ENCODE measurements at regions not wholly inside any gene's neighbourhood (a gene's known extent, or its start where the extent isn't known, plus 50 kb on each side); places are given as distances from the start of the nearest gene placed in this dataset.

GRCh38 chr2:82395531-82395930, 2063.5 kb downstream of the SUCLG1 start:
- TF ChIP-seq CTCF (IDR thresholded peaks at IDR 0.05): no peak
- no peak for TF ChIP-seq TCF7L2 (IDR thresholded peaks at IDR 0.05; ENCODE audit: low read depth, low read length)
- TF ChIP-seq POLR2AphosphoS5 (IDR thresholded peaks at IDR 0.05; ENCODE audit: low read depth, low read length): no peak
- no peak for TF ChIP-seq SIN3A (IDR thresholded peaks at IDR 0.05; ENCODE audit: borderline replicate concordance, insufficient read depth, low read depth, low read length)

All from Panc1 (cell line).